HG02970 (cell line): ENCODE measurements at regions not wholly inside any gene's neighbourhood (a gene's known extent, or its start where the extent isn't known, plus 50 kb on each side); places are given as distances from the start of the nearest gene placed in this dataset.
"Not testable (repeated sequence)": the region's sequence is repeated elsewhere in the genome, so short reads cannot be mapped to it uniquely, and the experiment has no call there.

Experiments
- ATAC-seq: cut with Tn5 transposase; IDR thresholded peaks from one replicate; pipeline ENCODE4 v1.9.1; 2021; ENCODE audit warnings: mild to moderate bottlenecking, moderate library complexity, moderate number of reproducible peaks; ENCODE audit not compliant: unreplicated experiment, low FRiP score

GRCh38 chr6:137545073-137545472 lies 50.9 kb upstream of the OLIG3 start:
- no peak for ATAC-seq

GRCh38 chr6:137547186-137547585 lies 53.0 kb upstream of the OLIG3 start:
- ATAC-seq: no peak

GRCh38 chr6:137547601-137548000 lies 53.4 kb upstream of the OLIG3 start:
- no peak for ATAC-seq

GRCh38 chr6:137549106-137549505 lies 54.9 kb upstream of the OLIG3 start:
- no peak for ATAC-seq

- ATAC-seq: no peak
These were observed 56.3 kb upstream of the OLIG3 start for GRCh38 chr6:137550535-137550934.

- no peak for ATAC-seq
These were observed 58.0 kb upstream of the OLIG3 start for GRCh38 chr6:137552146-137552545.

GRCh38 chr6:137552809-137553208 lies 58.6 kb upstream of the OLIG3 start:
- no peak for ATAC-seq

- ATAC-seq: not testable (repeated sequence)
These were observed 65.5 kb upstream of the OLIG3 start for GRCh38 chr6:137559521-137560183.

GRCh38 chr6:137560184-137560563 lies 66.0 kb upstream of the OLIG3 start:
- ATAC-seq: no peak

GRCh38 chr6:137568067-137568466 lies 73.9 kb upstream of the OLIG3 start:
- ATAC-seq: no peak

- ATAC-seq: no peak
These were observed 76.2 kb upstream of the OLIG3 start for GRCh38 chr6:137570393-137570792.

- no peak for ATAC-seq
These were observed 77.7 kb upstream of the OLIG3 start for GRCh38 chr6:137571854-137572253.

- no peak for ATAC-seq
These were observed 79.5 kb upstream of the OLIG3 start for GRCh38 chr6:137573739-137574138.

GRCh38 chr6:137579612-137580011 lies 85.4 kb upstream of the OLIG3 start:
- ATAC-seq: no peak

GRCh38 chr6:137581019-137581707 lies 87.0 kb upstream of the OLIG3 start:
- no peak for ATAC-seq

- ATAC-seq: not testable (repeated sequence)
These were observed 89.3 kb upstream of the OLIG3 start for GRCh38 chr6:137583519-137583918.

GRCh38 chr6:137588472-137588871 lies 94.3 kb upstream of the OLIG3 start:
- no peak for ATAC-seq

GRCh38 chr6:137589067-137589848 lies 95.1 kb upstream of the OLIG3 start:
- peak; percentile 73 for ATAC-seq

- no peak for ATAC-seq
These were observed 96.5 kb upstream of the OLIG3 start for GRCh38 chr6:137590684-137591083.

- ATAC-seq: no peak
These were observed 107.3 kb upstream of the OLIG3 start for GRCh38 chr6:137601471-137601870.
